Right lobe of liver (tissue), 4 donors: ENCODE measurements at regions not wholly inside any gene's neighbourhood (a gene's known extent, or its start where the extent isn't known, plus 50 kb on each side); places are given as distances from the start of the nearest gene placed in this dataset.

Experiments
- POLR2A ChIP-seq: fragments of 450-650 bp; IDR thresholded peaks from one replicate; pipeline ENCODE4 v1.6.1; 2017; ENCODE audit warnings: antibody characterized with exemption, mild to moderate bottlenecking
- TF ChIP-seq, protein P1 (sequence below), 4 donors: fragments of 200-600 bp in 3 of 4; fragments of 450-650 bp in 1 of 4; IDR thresholded peaks; one replicate each; pipeline versions ENCODE4 v1.5.1 to v1.8.0; 2016 to 2022; ENCODE audit warnings: antibody characterized with exemption in 4 of 4, mild to moderate bottlenecking in 2 of 4
- donor health status: DM: no; HTN: no; CAD: no.
- donor health status: DM: no; HTN: no; CAD: no.
- donor health status: DM: no; HTN: yes; CAD: no.

DNA sequence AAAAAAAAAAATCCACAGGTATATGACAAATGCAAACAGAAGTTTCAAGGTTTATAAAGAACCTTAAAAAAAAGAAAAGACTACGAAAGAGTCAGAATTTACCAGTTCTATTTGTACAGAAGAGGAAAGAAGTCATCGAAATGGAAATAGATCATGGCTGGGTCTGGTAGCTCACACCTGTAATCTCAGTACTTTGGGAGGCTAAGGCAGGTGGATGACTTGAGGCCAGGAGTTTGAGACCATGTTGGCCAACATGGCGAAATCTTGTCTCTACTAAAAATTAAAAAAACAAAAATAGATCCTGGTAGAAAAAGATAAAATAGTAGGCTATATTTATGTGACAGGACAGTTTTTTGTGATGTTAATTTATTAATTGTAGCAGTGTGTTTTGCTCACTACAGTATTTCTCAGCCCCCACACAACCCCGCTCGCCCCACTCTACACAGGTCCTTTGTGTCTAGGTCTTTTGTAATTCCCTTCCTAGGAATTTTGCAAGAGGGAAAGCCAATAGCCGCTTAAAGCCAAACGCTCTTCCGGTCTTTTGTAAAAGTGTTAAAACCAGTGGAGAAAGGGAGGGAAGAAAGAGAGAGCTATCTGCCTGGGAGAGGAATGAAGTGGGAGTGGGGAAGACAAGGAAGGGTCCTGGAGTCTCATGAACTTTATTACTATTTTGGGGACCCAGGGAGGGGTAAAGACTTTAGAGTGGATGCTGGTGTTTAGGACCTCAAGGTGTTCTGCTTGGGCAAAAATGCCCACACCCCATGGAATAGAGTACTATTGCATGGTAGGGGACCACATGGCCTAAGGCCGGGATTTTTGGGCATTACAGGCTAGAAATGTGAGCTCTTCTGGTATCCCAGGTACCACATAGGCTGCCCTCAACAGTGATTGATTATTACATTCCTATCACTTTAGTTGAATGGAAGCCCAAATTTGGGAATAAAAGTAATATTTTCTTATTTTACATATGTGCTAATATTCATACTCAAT lies 59.4 kb upstream of the XPO1 start:
- TF ChIP-seq POLR2A = no peak
- TF ChIP-seq, protein P1, sequence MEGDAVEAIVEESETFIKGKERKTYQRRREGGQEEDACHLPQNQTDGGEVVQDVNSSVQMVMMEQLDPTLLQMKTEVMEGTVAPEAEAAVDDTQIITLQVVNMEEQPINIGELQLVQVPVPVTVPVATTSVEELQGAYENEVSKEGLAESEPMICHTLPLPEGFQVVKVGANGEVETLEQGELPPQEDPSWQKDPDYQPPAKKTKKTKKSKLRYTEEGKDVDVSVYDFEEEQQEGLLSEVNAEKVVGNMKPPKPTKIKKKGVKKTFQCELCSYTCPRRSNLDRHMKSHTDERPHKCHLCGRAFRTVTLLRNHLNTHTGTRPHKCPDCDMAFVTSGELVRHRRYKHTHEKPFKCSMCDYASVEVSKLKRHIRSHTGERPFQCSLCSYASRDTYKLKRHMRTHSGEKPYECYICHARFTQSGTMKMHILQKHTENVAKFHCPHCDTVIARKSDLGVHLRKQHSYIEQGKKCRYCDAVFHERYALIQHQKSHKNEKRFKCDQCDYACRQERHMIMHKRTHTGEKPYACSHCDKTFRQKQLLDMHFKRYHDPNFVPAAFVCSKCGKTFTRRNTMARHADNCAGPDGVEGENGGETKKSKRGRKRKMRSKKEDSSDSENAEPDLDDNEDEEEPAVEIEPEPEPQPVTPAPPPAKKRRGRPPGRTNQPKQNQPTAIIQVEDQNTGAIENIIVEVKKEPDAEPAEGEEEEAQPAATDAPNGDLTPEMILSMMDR (IDR thresholded peaks at IDR 0.05) = no peak
